Tibial nerve (tissue), 4 donors: ENCODE measurements at regions not wholly inside any gene's neighbourhood (a gene's known extent, or its start where the extent isn't known, plus 50 kb on each side); places are given as distances from the start of the nearest gene placed in this dataset.

Experiments
- EP300 ChIP-seq, 2 donors: sonication (generic); formaldehyde crosslinking; IDR thresholded peaks; one replicate each; pipeline ENCODE4 v1.6.1; 2017; ENCODE audit warnings: antibody characterized with exemption in 2 of 2, mild to moderate bottlenecking in 1 of 2
- POLR2A ChIP-seq, 2 donors: fragments of 450-650 bp; IDR thresholded peaks; one replicate each; pipeline ENCODE4 v1.6.1; 2017; ENCODE audit warnings: antibody characterized with exemption in 2 of 2, mild to moderate bottlenecking in 2 of 2, moderate library complexity in 2 of 2
- TF ChIP-seq, protein P1 (sequence below), 5 experiments: fragments of 200-600 bp in 3 of 5; fragments of 450-650 bp in 2 of 5; sonication (generic) in 3 of 5; IDR thresholded peaks; one replicate each; pipeline ENCODE4 v1.5.1; 2016 to 2019; ENCODE audit warnings: antibody characterized with exemption in 5 of 5, mild to moderate bottlenecking in 3 of 5, moderate library complexity in 2 of 5

DNA sequence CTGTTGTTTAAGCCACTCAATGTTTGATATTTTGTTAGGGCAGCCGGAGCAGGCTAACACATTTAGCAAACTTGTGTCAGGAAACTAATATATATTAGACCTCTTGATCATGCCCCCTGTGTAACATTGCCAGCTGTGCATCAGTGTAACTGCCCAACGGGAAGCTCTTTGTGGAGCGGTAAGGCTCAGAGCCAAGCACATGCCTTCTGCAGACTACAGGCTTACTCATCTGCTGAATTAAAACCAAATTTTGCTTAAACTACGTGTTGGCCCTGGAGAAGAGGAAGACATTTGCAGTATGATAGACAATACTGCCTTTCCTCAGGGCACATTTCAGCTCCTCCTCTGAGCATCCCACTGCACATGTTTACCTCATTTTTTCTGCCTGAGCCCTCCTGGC is 50.5 kb upstream of the KCNMB2 start:
- TF ChIP-seq EP300 (IDR thresholded peaks at IDR 0.05): no peak
- no peak for TF ChIP-seq POLR2A (IDR thresholded peaks at IDR 0.05)
- TF ChIP-seq, protein P1, sequence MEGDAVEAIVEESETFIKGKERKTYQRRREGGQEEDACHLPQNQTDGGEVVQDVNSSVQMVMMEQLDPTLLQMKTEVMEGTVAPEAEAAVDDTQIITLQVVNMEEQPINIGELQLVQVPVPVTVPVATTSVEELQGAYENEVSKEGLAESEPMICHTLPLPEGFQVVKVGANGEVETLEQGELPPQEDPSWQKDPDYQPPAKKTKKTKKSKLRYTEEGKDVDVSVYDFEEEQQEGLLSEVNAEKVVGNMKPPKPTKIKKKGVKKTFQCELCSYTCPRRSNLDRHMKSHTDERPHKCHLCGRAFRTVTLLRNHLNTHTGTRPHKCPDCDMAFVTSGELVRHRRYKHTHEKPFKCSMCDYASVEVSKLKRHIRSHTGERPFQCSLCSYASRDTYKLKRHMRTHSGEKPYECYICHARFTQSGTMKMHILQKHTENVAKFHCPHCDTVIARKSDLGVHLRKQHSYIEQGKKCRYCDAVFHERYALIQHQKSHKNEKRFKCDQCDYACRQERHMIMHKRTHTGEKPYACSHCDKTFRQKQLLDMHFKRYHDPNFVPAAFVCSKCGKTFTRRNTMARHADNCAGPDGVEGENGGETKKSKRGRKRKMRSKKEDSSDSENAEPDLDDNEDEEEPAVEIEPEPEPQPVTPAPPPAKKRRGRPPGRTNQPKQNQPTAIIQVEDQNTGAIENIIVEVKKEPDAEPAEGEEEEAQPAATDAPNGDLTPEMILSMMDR (IDR thresholded peaks at IDR 0.05): no peak
